ENCODE measurements at regions not wholly inside any gene's neighbourhood (a gene's known extent, or its start where the extent isn't known, plus 50 kb on each side); places are given as distances from the start of the nearest gene placed in this dataset.
"Not testable (repeated sequence)": the region's sequence is repeated elsewhere in the genome, so short reads cannot be mapped to it uniquely, and the experiment has no call there.

GRCh38 chr2:59174536-59175243 is 933.6 kb upstream of the FANCL start:
- no peak for TF ChIP-seq CTCF (IDR thresholded peaks at IDR 0.05; ENCODE audit: low read depth, low read length, missing control alignments)
- DNase-seq (ENCODE audit: low read depth): no peak
- no peak overlapping the region for H3K4me3 ChIP-seq (ENCODE audit: low read depth, low read length)

- H3K4me3 ChIP-seq (ENCODE audit: low read depth, low read length): no peak overlapping the region
- DNase-seq (ENCODE audit: low read depth): no peak
- no peak for TF ChIP-seq CTCF (IDR thresholded peaks at IDR 0.05; ENCODE audit: low read depth, low read length, missing control alignments)
Observed at GRCh38 chr2:59173325-59173724, 932.2 kb upstream of the FANCL start.

- H3K4me3 ChIP-seq (ENCODE audit: low read depth, low read length): no peak overlapping the region
- TF ChIP-seq CTCF (IDR thresholded peaks at IDR 0.05; ENCODE audit: low read depth, low read length, missing control alignments): no peak
- no peak for DNase-seq (ENCODE audit: low read depth)
Observed at GRCh38 chr2:59171019-59171418, 929.9 kb upstream of the FANCL start.

GRCh38 chr2:59168766-59169165 is 927.6 kb upstream of the FANCL start:
- TF ChIP-seq CTCF (IDR thresholded peaks at IDR 0.05; ENCODE audit: low read depth, low read length, missing control alignments): no peak
- H3K4me3 ChIP-seq (ENCODE audit: low read depth, low read length): no peak overlapping the region
- no peak for DNase-seq (ENCODE audit: low read depth)

GRCh38 chr2:59167514-59167913 is 926.4 kb upstream of the FANCL start:
- DNase-seq (ENCODE audit: low read depth): no peak

GRCh38 chr2:59157908-59158307 is 916.8 kb upstream of the FANCL start:
- DNase-seq (ENCODE audit: low read depth); H3K4me3 ChIP-seq (ENCODE audit: low read depth, low read length): not testable (repeated sequence)

More at GRCh38 chr2:59167514-59167913, 926.4 kb upstream of the FANCL start:
- TF ChIP-seq CTCF (IDR thresholded peaks at IDR 0.05; ENCODE audit: low read depth, low read length, missing control alignments): no peak
- no peak overlapping the region for H3K4me3 ChIP-seq (ENCODE audit: low read depth, low read length)

- TF ChIP-seq CTCF (IDR thresholded peaks at IDR 0.05; ENCODE audit: low read depth, low read length, missing control alignments): no peak
- DNase-seq (ENCODE audit: low read depth): no peak
- H3K4me3 ChIP-seq (ENCODE audit: low read depth, low read length): no peak overlapping the region
Observed at GRCh38 chr2:59151805-59152204, 910.7 kb upstream of the FANCL start.
